GM13977 (cell line): ENCODE measurements at regions not wholly inside any gene's neighbourhood (a gene's known extent, or its start where the extent isn't known, plus 50 kb on each side); places are given as distances from the start of the nearest gene placed in this dataset.

ENCODE experiments used
- DNase-seq: peaks from one replicate; pipeline ENCODE4 v3.0.0; 2012; ENCODE audit warnings: low spot score
- in situ Hi-C: fragments of 300-500 bp; cut with MboI; formaldehyde crosslinking; loops from one replicate; pipeline ENCODE4 v1.12.0; 2022; ENCODE audit warnings: low sequenced_read_pairs, low pct_unique_long_range_greater_than_20kb, mixed read lengths, inconsistent platforms; ENCODE audit not compliant: unreplicated experiment
- TF ChIP-seq, protein P1 (sequence below): IDR thresholded peaks from 2 replicates; pipeline ENCODE4 v1.5.1; 2012; ENCODE audit warnings: mild to moderate bottlenecking, control low read depth; ENCODE audit not compliant: insufficient read depth; ENCODE audit errors: extremely low read depth, missing control alignments

DNA sequence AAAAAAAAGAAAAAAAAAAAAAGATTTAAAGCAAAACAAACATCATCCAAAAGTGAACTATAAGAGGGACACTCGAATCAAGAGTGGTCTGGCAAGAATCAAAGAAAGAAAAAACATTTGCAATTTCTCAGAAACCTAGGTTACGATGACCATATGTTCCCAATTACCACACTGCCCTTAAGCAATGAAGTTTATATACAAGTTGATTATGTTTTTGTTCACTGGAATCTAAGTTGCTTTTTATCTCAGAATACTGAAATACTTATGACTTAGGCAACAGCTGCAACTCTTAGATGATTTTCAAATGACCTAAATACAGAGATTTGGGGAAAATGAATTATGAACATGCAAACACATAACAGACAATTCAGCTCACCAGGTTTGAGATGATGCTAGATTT lies 597.1 kb upstream of the CHAC2 start:
- TF ChIP-seq, protein P1, sequence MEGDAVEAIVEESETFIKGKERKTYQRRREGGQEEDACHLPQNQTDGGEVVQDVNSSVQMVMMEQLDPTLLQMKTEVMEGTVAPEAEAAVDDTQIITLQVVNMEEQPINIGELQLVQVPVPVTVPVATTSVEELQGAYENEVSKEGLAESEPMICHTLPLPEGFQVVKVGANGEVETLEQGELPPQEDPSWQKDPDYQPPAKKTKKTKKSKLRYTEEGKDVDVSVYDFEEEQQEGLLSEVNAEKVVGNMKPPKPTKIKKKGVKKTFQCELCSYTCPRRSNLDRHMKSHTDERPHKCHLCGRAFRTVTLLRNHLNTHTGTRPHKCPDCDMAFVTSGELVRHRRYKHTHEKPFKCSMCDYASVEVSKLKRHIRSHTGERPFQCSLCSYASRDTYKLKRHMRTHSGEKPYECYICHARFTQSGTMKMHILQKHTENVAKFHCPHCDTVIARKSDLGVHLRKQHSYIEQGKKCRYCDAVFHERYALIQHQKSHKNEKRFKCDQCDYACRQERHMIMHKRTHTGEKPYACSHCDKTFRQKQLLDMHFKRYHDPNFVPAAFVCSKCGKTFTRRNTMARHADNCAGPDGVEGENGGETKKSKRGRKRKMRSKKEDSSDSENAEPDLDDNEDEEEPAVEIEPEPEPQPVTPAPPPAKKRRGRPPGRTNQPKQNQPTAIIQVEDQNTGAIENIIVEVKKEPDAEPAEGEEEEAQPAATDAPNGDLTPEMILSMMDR: no peak
- DNase-seq: no peak
- in situ Hi-C loops: no loop called here

DNA sequence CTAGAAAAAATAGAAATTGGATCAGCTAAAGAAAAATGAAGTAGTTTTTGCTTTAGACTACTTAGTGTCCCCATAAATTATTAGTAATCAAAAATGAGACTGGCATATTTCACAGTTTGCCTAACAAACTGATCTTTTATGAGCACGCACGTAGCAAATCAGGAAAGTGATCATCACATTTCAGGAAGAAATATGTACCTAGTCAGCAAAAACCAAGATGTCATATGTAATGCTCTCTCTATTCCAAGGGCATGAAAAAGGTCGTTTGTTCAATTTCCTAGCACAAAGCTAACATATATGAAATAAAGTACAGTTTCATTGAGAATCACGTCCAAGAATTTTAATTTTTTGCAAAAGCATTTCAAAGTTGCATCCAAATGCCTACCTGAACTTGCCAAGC lies 600.4 kb upstream of the CHAC2 start:
- TF ChIP-seq, protein P1: no peak
- in situ Hi-C loops: no loop called here
- no peak for DNase-seq

DNA sequence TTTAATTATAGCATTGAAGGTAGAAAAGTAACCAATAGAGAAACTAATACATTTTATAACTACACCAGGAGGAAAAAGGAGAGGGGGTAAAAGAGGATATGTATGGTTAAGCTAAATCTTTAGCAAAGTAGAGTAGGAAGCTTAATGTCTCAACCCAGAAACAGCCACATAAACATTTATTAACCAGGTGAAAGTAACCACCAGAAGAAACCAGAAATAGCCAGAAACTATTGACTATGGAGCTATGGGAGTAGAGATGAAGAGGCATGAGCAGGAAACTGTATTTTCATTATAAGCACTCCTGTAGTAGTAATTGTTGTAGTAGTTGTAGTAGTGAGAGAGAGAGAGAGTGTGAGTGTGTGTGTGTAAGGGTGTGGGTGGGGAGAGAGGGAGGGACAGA lies 617.5 kb upstream of the CHAC2 start:
- in situ Hi-C loops: no loop called here
- TF ChIP-seq, protein P1: no peak
- no peak for DNase-seq

DNA sequence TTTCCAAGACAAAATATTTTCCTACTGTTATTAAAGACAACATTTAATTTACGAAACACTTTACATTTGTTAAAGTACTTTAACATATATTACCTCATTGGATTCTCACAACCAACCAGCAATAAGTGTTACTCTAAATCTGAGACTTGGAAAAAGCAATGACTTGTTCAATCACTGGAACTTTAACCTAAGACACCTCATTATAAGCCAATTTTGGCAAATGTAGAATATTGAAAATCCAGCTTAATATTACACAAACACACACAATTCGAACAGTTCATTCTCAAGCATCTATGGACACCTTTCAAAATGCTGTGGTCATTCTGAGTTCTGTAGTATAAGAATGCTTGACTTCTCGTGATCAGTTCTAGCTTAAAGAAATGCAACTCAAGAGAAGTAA lies 619.4 kb upstream of the CHAC2 start:
- no peak for DNase-seq
- TF ChIP-seq, protein P1: no peak
- in situ Hi-C loops: no loop called here

DNA sequence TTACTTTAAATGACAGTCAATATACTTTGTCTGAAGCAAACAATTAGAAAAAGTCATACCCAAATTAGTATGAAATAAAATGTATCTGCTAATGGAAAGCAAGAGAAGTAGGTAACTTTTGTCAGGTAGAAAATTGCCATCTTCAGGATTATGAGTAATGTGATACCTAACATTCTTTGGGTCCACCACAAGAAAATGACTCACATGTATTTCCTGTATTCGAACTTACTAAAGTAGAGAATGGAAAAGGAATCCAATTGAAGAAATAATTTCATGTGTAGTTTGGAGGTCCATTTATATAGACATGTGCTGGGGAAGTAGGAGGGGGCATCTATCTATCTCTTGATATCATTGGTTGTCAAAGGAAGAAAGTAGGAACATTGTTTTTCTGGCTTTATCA lies 636.2 kb upstream of the CHAC2 start:
- in situ Hi-C loops: no loop called here
- no peak for DNase-seq
- TF ChIP-seq, protein P1: no peak

DNA sequence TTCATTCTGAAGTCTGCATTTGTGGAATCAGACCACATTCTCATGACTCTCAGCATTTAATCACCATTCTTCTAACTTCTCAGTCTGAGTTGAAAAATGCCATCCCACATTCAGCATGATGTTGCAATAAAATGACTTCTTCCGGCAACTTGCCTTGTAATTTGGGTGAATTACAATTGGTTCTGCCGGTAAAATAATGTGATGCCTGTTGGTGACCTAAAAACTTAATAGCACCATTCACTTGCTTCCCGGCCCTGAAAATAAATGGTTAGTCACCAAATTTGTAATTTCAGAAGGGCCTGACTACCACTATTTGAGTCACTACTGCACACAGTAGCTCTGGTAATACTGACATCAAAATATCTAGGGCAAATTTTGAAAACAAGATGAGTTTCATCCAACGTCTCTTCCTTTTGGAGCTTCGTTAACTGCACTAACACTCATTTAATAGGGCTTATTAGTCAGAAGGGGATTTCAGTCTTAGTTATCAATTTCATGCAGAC lies 637.1 kb upstream of the CHAC2 start:
- in situ Hi-C loops: no loop called here
- no peak for DNase-seq
- TF ChIP-seq, protein P1: no peak

DNA sequence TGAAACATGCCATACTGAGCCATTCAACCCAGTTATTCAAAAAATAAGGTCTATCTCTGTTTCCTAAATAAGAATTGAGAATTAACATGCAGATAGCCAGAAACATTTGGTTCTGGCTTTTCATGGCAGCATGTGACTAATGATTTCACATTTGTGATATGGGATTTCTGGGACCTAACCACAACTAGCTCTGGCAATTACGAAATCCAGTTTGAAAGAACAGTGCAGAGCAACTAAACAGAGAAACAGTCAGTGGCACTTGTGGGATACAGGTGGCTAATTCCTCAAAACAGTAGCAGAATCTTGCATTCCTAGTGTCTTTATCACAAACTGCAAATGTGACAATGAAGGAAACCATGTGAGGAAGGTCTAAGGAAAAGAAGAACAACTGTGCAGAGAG lies 637.8 kb upstream of the CHAC2 start:
- no peak for DNase-seq
- TF ChIP-seq, protein P1: no peak
- in situ Hi-C loops: no loop called here
